ENCODE measurements at regions not wholly inside any gene's neighbourhood (a gene's known extent, or its start where the extent isn't known, plus 50 kb on each side); places are given as distances from the start of the nearest gene placed in this dataset.
"Not testable (repeated sequence)": the region's sequence is repeated elsewhere in the genome, so short reads cannot be mapped to it uniquely, and the experiment has no call there.

DNA sequence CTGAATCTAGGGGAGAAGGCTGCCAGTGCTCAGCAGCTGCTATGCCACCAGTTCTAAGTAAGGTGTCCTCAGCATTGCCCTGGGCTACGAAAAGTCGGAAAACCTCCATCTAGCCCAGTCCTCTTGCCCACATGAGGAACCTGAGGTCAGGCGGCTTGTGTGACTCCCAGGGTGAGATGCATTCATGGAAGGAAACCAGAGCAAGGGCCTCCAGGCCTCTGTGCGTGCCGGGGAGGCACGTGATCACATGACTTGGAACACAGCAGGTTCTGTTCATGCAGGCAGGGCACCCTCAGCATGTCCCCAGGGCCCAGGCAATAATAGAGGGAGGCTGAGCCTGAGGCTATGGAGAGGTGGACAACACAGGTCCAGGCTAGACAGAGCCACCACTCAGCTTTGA is 312.5 kb upstream of the DUSP10 start:
- Mint-ChIP-seq H3K9me3 (no peaks in the 10 kb centered on the region), H3K4me3 (no peak overlapping the region), H3K27ac (no peak overlapping the region), H3K36me3 (ENCODE audit: low read depth) (no peaks in the 10 kb centered on the region), H3K4me1 (ENCODE audit: low read depth) (peaks cover 13% of the 10 kb centered on the region), H3K27me3 (no peaks in the 10 kb centered on the region)
- no peak for DNase-seq

DNA sequence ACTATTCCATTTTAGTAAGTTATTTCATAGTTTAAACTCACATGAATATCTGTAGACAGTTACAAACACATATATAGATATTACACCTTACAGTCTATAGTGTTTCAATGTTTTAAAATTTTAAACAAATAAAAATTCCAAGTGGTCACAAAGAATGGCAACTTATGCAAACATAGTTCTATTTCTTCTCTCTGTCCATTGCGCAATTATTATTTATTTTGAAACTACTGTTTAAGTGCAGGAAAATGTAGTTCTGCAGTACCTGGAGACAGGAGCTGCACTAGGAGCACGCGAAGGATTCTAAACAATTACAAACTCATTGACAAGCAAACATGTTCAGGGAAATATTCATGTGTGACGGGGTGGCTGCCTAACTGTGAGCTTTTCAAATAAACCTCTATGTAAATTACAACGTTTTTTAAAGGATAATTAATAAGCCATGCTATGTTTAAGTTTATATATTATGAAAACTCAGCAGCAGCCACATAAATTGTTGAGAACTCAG is 312.0 kb upstream of the DUSP10 start:
- Mint-ChIP-seq H3K27ac (no peak overlapping the region), H3K4me3 (no peak overlapping the region), H3K36me3 (ENCODE audit: low read depth) (no peaks in the 10 kb centered on the region), H3K27me3 (no peaks in the 10 kb centered on the region), H3K9me3 (no peaks in the 10 kb centered on the region), H3K4me1 (ENCODE audit: low read depth) (peaks cover 16% of the 10 kb centered on the region)
- DNase-seq, result no peak

GRCh38 chr1:222051311-222051710 is 309.4 kb upstream of the DUSP10 start:
- DNase-seq; H3K27ac Mint-ChIP-seq; H3K27me3 Mint-ChIP-seq; H3K4me3 Mint-ChIP-seq; H3K36me3 Mint-ChIP-seq (ENCODE audit: low read depth); H3K9me3 Mint-ChIP-seq: not testable (repeated sequence)
- H3K4me1 Mint-ChIP-seq (ENCODE audit: low read depth), result peaks cover 20% of the 10 kb centered on the region

- H3K9me3 Mint-ChIP-seq; H3K36me3 Mint-ChIP-seq (ENCODE audit: low read depth); H3K27me3 Mint-ChIP-seq; DNase-seq; H3K27ac Mint-ChIP-seq; H3K4me3 Mint-ChIP-seq: not testable (repeated sequence)
- H3K4me1 Mint-ChIP-seq (ENCODE audit: low read depth), result peaks cover 20% of the 10 kb centered on the region
Observed at GRCh38 chr1:222049661-222050060, 307.8 kb upstream of the DUSP10 start.

GRCh38 chr1:222049176-222049575 is 307.3 kb upstream of the DUSP10 start:
- DNase-seq, result no peak
- no peak overlapping the region for H3K4me3 Mint-ChIP-seq
- peaks cover 20% of the 10 kb centered on the region for H3K4me1 Mint-ChIP-seq (ENCODE audit: low read depth)
- H3K9me3 Mint-ChIP-seq, result no peaks in the 10 kb centered on the region
- no peak overlapping the region for H3K27ac Mint-ChIP-seq
- no peaks in the 10 kb centered on the region for H3K27me3 Mint-ChIP-seq
- no peaks in the 10 kb centered on the region for H3K36me3 Mint-ChIP-seq (ENCODE audit: low read depth)

DNA sequence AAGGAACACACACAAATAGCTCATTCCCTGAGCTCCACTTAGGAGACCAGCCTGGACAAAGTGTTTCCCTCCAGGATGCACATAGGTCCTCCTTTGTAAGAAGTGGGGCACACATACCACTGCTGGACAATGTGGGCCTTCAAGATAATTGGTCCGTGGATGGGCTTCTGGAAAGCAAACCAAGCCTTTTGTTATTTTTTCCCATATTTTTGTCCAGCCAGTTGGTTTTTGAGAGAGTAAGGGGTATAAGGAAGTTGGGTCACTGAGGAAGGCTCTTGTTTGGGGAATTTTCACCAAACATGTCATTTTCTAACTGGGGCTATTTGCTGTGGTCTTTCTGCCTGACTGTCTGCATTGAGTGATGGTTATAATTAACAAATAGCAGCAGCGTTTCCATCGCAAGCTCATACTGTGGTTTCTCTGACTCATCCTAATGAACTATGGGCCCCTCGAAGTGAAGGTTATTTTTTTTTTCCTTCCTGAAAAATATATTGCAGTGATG is 306.3 kb upstream of the DUSP10 start:
- H3K4me1 Mint-ChIP-seq (ENCODE audit: low read depth), result peaks cover 20% of the 10 kb centered on the region
- H3K27ac Mint-ChIP-seq, result peak overlapping the region; percentile 12
- no peak overlapping the region for H3K4me3 Mint-ChIP-seq
- H3K9me3 Mint-ChIP-seq, result no peaks in the 10 kb centered on the region
- no peaks in the 10 kb centered on the region for H3K36me3 Mint-ChIP-seq (ENCODE audit: low read depth)
- no peak for DNase-seq
- H3K27me3 Mint-ChIP-seq, result no peaks in the 10 kb centered on the region

- no peak overlapping the region for H3K4me3 Mint-ChIP-seq
- H3K36me3 Mint-ChIP-seq (ENCODE audit: low read depth), result no peaks in the 10 kb centered on the region
- no peaks in the 10 kb centered on the region for H3K9me3 Mint-ChIP-seq
- DNase-seq, result no peak
- no peak overlapping the region for H3K27ac Mint-ChIP-seq
- no peaks in the 10 kb centered on the region for H3K27me3 Mint-ChIP-seq
- peaks cover 20% of the 10 kb centered on the region for H3K4me1 Mint-ChIP-seq (ENCODE audit: low read depth)
Observed at GRCh38 chr1:222047366-222047765, 305.5 kb upstream of the DUSP10 start.

GRCh38 chr1:222046684-222047263 is 304.9 kb upstream of the DUSP10 start:
- H3K36me3 Mint-ChIP-seq (ENCODE audit: low read depth), result no peaks in the 10 kb centered on the region
- H3K27ac Mint-ChIP-seq, result no peak overlapping the region
- peaks cover 20% of the 10 kb centered on the region for H3K4me1 Mint-ChIP-seq (ENCODE audit: low read depth)

GRCh38 chr1:222045786-222046185 is 303.9 kb upstream of the DUSP10 start:
- no peak overlapping the region for H3K4me3 Mint-ChIP-seq
- H3K4me1 Mint-ChIP-seq (ENCODE audit: low read depth), result peaks cover 19% of the 10 kb centered on the region
- no peaks in the 10 kb centered on the region for H3K27me3 Mint-ChIP-seq
- no peaks in the 10 kb centered on the region for H3K36me3 Mint-ChIP-seq (ENCODE audit: low read depth)
- no peak for DNase-seq
- no peak overlapping the region for H3K27ac Mint-ChIP-seq
- H3K9me3 Mint-ChIP-seq, result no peaks in the 10 kb centered on the region

More at GRCh38 chr1:222046684-222047263, 304.9 kb upstream of the DUSP10 start:
- no peak for DNase-seq
- Mint-ChIP-seq H3K27me3 (no peaks in the 10 kb centered on the region), H3K4me3 (no peak overlapping the region), H3K9me3 (no peaks in the 10 kb centered on the region)

DNA sequence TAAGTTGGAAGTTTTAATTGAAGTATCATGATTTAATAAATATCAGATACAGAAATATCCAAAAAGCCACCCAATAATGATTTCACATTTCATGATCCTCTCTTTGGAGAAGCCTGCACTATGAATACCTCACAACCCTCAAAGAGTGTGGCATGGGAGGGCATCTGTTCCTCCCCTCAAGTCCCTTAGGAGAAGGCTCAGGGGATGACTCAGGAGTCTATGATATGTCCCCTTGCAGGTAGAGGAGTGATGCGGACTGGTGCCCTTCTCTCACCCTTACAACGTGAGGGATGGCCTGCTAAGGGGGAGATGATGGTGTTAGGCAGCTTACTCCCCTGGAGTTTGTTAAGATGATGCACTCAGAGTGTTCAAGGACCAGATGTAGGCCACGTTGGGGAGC is 303.3 kb upstream of the DUSP10 start:
- Mint-ChIP-seq H3K4me3 (no peak overlapping the region), H3K36me3 (ENCODE audit: low read depth) (no peaks in the 10 kb centered on the region), H3K9me3 (no peaks in the 10 kb centered on the region), H3K4me1 (ENCODE audit: low read depth) (peaks cover 15% of the 10 kb centered on the region), H3K27ac (no peak overlapping the region), H3K27me3 (no peaks in the 10 kb centered on the region)
- DNase-seq, result no peak

DNA sequence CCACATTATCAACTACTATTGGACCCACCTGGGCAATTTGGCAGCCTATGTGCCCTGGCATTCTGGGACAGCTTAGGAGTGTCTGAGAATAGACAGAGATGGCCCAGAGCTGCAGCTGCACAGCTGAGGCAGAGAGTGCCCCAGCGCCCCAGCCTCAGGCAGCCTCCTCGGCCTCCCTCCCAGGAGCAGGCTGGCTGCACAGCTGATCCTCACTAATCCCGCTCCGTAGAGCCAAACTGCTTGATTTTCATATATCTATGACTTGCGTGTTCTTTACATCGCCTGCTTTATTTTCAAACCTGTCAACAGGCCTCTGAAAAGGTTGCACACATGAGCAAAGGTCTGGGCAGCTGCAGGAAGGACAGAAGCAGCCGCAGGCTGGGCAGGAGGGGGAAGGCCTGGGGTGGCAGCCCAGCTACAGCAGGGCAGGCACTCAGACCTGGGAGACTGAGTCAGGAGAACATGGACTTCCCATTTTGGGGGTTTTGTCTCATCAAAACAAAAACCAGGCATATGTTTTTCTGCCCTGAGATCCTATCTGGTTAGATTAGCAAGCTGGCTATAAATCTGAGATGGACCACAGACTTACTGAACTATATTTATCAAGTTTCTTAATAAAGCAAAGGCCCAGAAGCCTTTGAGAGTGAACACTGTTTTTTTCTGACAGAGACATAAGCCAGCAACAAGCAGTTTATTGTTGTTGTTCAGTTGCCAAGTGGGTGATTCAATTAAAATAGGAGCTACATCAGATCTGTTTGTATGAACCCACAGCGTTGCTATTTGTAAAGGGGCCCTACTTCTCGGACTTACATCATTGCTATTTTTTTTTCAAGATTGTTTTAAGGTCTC is 301.8 kb upstream of the DUSP10 start:
- no peaks in the 10 kb centered on the region for H3K9me3 Mint-ChIP-seq
- peaks cover 10% of the 10 kb centered on the region for H3K4me1 Mint-ChIP-seq (ENCODE audit: low read depth)
- no peaks in the 10 kb centered on the region for H3K27me3 Mint-ChIP-seq
- H3K27ac Mint-ChIP-seq, result no peak overlapping the region
- H3K36me3 Mint-ChIP-seq (ENCODE audit: low read depth), result no peaks in the 10 kb centered on the region
- DNase-seq, result no peak
- H3K4me3 Mint-ChIP-seq, result no peak overlapping the region

DNA sequence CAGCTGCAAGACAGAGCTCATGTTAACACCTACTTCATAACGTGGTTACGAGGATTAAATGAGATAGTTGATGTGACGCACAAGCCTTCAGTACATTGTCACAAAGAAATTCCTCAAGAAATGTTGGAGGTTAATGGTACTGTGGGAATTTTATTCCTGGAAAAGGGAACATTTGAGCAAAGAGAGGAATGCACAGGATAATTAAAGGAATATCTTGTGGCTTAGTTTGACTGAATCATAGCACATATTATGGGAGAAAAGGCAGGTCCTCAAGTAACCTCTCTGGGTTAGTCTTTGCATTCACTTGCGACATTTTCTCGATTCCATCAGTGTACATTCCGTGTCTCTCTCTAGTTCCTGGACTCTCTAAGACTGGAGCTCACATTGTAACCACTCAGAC is 300.2 kb upstream of the DUSP10 start:
- H3K4me3 Mint-ChIP-seq, result no peak overlapping the region
- no peaks in the 10 kb centered on the region for H3K27me3 Mint-ChIP-seq
- H3K4me1 Mint-ChIP-seq (ENCODE audit: low read depth), result no peaks in the 10 kb centered on the region
- no peaks in the 10 kb centered on the region for H3K36me3 Mint-ChIP-seq (ENCODE audit: low read depth)
- H3K9me3 Mint-ChIP-seq, result no peaks in the 10 kb centered on the region
- H3K27ac Mint-ChIP-seq, result no peak overlapping the region
- no peak for DNase-seq

DNA sequence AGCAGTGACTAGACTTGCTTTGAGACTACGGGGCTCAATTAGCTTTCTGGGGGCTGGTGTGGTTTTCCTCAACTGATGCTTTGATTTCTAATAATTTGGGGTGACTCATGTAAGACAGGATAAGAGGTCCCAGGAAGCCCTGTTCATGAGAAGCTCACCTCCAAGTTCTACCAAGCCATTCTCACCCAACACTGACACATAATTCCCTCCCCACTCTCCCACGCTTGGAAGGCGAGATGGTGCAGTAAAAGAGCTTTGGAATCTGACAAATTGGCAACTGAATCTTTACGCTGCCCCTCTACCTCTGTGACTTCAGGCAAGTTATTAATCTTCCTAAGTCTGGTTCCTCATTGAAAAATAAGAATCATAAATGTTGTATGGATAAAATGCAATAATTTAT is 299.1 kb upstream of the DUSP10 start:
- H3K9me3 Mint-ChIP-seq, result no peaks in the 10 kb centered on the region
- H3K27me3 Mint-ChIP-seq, result no peaks in the 10 kb centered on the region
- no peaks in the 10 kb centered on the region for H3K4me1 Mint-ChIP-seq (ENCODE audit: low read depth)
- H3K4me3 Mint-ChIP-seq, result no peak overlapping the region
- DNase-seq, result no peak
- H3K36me3 Mint-ChIP-seq (ENCODE audit: low read depth), result no peaks in the 10 kb centered on the region
- no peak overlapping the region for H3K27ac Mint-ChIP-seq

DNA sequence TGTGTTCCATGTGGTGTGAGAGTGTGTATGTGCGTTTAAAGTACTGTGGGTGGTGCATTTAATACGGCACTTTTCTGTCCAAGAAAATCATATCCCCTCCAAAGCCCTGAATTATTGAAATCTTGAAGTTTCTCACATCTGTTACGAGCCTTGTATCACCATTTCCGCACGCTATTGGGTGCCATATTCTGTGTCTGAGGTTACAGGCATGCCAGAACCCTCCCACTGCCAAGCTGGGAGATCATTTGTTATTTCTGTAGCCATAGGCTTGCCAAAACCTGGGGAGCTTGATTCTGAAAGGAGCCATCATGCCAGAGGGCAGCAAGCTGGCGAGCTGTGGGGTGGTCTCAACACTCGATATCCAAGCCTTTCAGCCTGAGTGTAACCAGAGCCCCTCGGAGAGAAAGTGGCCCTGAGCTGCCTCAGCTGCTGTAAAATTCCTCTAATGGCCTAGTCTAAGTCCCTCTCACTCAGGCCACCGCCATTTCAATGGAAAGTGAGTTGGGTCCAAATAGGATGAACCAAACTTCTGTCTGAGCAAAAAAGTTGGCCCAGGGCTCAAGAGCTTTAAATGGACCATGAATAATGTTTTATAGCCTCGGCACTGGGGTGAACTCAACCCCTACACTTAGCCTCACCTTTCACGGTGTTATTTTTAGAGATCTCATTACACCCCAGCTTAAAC is 298.4 kb upstream of the DUSP10 start:
- Mint-ChIP-seq H3K27me3 (no peaks in the 10 kb centered on the region), H3K4me1 (ENCODE audit: low read depth) (no peaks in the 10 kb centered on the region), H3K9me3 (no peaks in the 10 kb centered on the region), H3K4me3 (no peak overlapping the region), H3K27ac (no peak overlapping the region), H3K36me3 (ENCODE audit: low read depth) (no peaks in the 10 kb centered on the region)
- no peak for DNase-seq

- peaks cover 4% of the 10 kb centered on the region for H3K27me3 Mint-ChIP-seq
- DNase-seq, result no peak
- H3K36me3 Mint-ChIP-seq (ENCODE audit: low read depth), result no peaks in the 10 kb centered on the region
- H3K4me3 Mint-ChIP-seq, result no peak overlapping the region
- no peaks in the 10 kb centered on the region for H3K4me1 Mint-ChIP-seq (ENCODE audit: low read depth)
- no peaks in the 10 kb centered on the region for H3K9me3 Mint-ChIP-seq
- no peak overlapping the region for H3K27ac Mint-ChIP-seq
Observed at GRCh38 chr1:222038971-222039370, 297.1 kb upstream of the DUSP10 start.
